ENCODE measurements at regions not wholly inside any gene's neighbourhood (a gene's known extent, or its start where the extent isn't known, plus 50 kb on each side); places are given as distances from the start of the nearest gene placed in this dataset.

DNA sequence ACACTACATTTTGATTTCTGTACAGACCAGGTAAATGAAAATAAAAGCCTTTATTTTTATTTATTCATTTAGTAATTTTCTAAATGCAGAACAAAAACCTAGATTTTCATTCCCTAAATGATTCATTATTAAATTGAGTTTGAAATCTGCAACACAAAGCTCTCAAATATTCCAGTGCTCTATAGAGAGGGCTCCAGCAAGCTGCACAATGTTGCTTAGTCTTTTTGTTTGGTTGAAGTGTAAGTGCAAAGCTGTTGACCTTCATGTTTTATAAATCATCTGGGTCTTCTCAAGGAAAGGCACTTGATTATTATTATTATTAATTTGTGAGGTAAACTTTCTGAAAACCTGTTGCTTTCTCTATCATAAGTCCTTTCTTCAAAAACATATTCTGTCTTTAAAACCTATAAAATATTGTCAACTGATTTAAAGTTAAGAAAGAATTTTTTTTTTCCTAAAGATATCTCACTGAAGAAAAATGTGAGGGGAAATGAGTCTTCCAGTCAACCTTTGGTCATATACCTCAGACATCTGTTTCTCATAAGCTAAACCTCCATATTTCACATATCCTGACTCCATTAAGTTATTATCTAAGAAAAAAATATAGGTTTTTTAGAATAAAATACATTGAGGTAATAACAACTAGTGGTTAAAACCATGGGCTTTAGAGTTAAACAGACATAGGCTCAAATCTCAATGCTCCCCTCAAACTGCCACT lies 100.7 kb downstream of the ZIC4 start:
- H3K4me2 ChIP-seq (ENCODE audit: low read length, poor library complexity, severe bottlenecking), result no peak overlapping the region
- H3K4me3 ChIP-seq (ENCODE audit: insufficient read depth in 1 of 2, low read depth in 1 of 2, low read length in 2 of 2), result no peak overlapping the region
- no peak overlapping the region for H4K91ac ChIP-seq (ENCODE audit: low read length)
- DNase-seq, result no peak
- H2AK5ac ChIP-seq (ENCODE audit: low read length, severe bottlenecking), result no peak overlapping the region
- H2BK12ac ChIP-seq (ENCODE audit: low read length in 2 of 2), result no peak overlapping the region
- no peaks in the 10 kb centered on the region for H3K79me1 ChIP-seq (replicated peaks; ENCODE audit: low read length, poor library complexity, severe bottlenecking)
- no peak overlapping the region for H3K23ac ChIP-seq (ENCODE audit: low read length in 2 of 2)
- H3K9me3 ChIP-seq (ENCODE audit: control insufficient read depth, low read length), result no peaks in the 10 kb centered on the region
- no peaks in the 10 kb centered on the region for H3K4me1 ChIP-seq (ENCODE audit: control insufficient read depth, insufficient read depth, low read depth, low read length)
- H3K14ac ChIP-seq (ENCODE audit: low read length in 2 of 2), result no peak overlapping the region
- peak overlapping the region; percentile 51 for H3K9ac ChIP-seq (ENCODE audit: low read length)
- no peak overlapping the region for H3K4ac ChIP-seq (ENCODE audit: low read depth in 1 of 2, low read length in 2 of 2)
- no peak overlapping the region for H2BK120ac ChIP-seq (ENCODE audit: low read depth, low read length)
- no peak overlapping the region for H2AFZ ChIP-seq (ENCODE audit: low read depth, low read length)
- no peaks in the 10 kb centered on the region for H3K36me3 ChIP-seq (ENCODE audit: control insufficient read depth in 1 of 2, insufficient read depth in 2 of 2, low read depth in 1 of 2, low read length in 2 of 2)
- H3K27me3 ChIP-seq (ENCODE audit: control insufficient read depth in 1 of 2, insufficient read depth in 1 of 2, low read length in 2 of 2), result no peaks in the 10 kb centered on the region
- H3K27ac ChIP-seq (ENCODE audit: low read length, poor library complexity, severe bottlenecking), result no peak overlapping the region
- no peak overlapping the region for H2BK15ac ChIP-seq (ENCODE audit: low read depth, poor library complexity, severe bottlenecking)
- no peak overlapping the region for H4K8ac ChIP-seq (ENCODE audit: low read length)
- H2BK5ac ChIP-seq (ENCODE audit: low read depth, low read length, poor library complexity, severe bottlenecking), result no peak overlapping the region
- no peak overlapping the region for H3K18ac ChIP-seq (ENCODE audit: low read depth in 1 of 2, low read length in 2 of 2)

GRCh38 chr3:147304756-147305155 lies 101.6 kb downstream of the ZIC4 start:
- Histone ChIP-seq H2BK12ac (ENCODE audit: low read length in 2 of 2) (no peak overlapping the region), H2BK5ac (ENCODE audit: low read depth, low read length, poor library complexity, severe bottlenecking) (no peak overlapping the region), H2BK120ac (ENCODE audit: low read depth, low read length) (no peak overlapping the region), H3K27me3 (ENCODE audit: control insufficient read depth in 1 of 2, insufficient read depth in 1 of 2, low read length in 2 of 2) (no peaks in the 10 kb centered on the region), H2BK15ac (ENCODE audit: low read depth, poor library complexity, severe bottlenecking) (no peak overlapping the region), H3K27ac (ENCODE audit: low read length, poor library complexity, severe bottlenecking) (no peak overlapping the region), H3K23ac (ENCODE audit: low read length in 2 of 2) (no peak overlapping the region), H3K4me1 (ENCODE audit: control insufficient read depth, insufficient read depth, low read depth, low read length) (no peaks in the 10 kb centered on the region), H3K9ac (ENCODE audit: low read length) (no peak overlapping the region), H3K4ac (ENCODE audit: low read depth in 1 of 2, low read length in 2 of 2) (no peak overlapping the region), H3K14ac (ENCODE audit: low read length in 2 of 2) (no peak overlapping the region), H2AK5ac (ENCODE audit: low read length, severe bottlenecking) (no peak overlapping the region), H4K8ac (ENCODE audit: low read length) (no peak overlapping the region), H3K9me3 (ENCODE audit: control insufficient read depth, low read length) (no peaks in the 10 kb centered on the region), H3K18ac (ENCODE audit: low read depth in 1 of 2, low read length in 2 of 2) (no peak overlapping the region), H3K36me3 (ENCODE audit: control insufficient read depth in 1 of 2, insufficient read depth in 2 of 2, low read depth in 1 of 2, low read length in 2 of 2) (no peaks in the 10 kb centered on the region), H3K4me2 (ENCODE audit: low read length, poor library complexity, severe bottlenecking) (no peak overlapping the region), H2AFZ (ENCODE audit: low read depth, low read length) (no peak overlapping the region), H3K79me1 (replicated peaks; ENCODE audit: low read length, poor library complexity, severe bottlenecking) (no peaks in the 10 kb centered on the region), H4K91ac (ENCODE audit: low read length) (no peak overlapping the region), H3K4me3 (ENCODE audit: insufficient read depth in 1 of 2, low read depth in 1 of 2, low read length in 2 of 2) (no peak overlapping the region)
- 100% methylated on average over 1 of the region's 4 CpGs for WGBS
- no peak for DNase-seq

DNA sequence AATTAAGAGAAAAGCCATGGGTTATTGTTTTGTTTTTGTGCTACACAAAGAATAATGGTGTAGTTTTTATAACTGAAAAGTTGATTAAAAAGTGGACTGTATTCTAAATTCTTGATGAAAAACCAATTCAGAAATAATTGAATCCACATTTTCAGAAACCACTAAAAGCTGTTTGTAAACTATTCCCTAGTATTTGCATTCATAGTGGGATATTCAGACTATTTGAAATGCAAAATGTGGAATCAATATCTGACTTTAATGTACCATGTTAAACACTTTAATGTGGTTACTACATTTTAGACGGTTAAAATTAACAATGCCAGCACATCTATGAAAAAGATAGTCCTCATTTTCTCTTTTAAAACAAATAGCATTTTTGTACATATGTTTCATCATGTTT lies 104.6 kb downstream of the ZIC4 start:
- no peak overlapping the region for H2BK15ac ChIP-seq (ENCODE audit: low read depth, poor library complexity, severe bottlenecking)
- H4K91ac ChIP-seq (ENCODE audit: low read length), result no peak overlapping the region
- no peaks in the 10 kb centered on the region for H3K9me3 ChIP-seq (ENCODE audit: control insufficient read depth, low read length)
- H4K8ac ChIP-seq (ENCODE audit: low read length), result no peak overlapping the region
- H3K79me1 ChIP-seq (replicated peaks; ENCODE audit: low read length, poor library complexity, severe bottlenecking), result no peaks in the 10 kb centered on the region
- H3K27ac ChIP-seq (ENCODE audit: low read length, poor library complexity, severe bottlenecking), result no peak overlapping the region
- H2BK12ac ChIP-seq (ENCODE audit: low read length in 2 of 2), result no peak overlapping the region
- H3K4me2 ChIP-seq (ENCODE audit: low read length, poor library complexity, severe bottlenecking), result no peak overlapping the region
- H3K23ac ChIP-seq (ENCODE audit: low read length in 2 of 2), result no peak overlapping the region
- no peak overlapping the region for H2AFZ ChIP-seq (ENCODE audit: low read depth, low read length)
- H3K14ac ChIP-seq (ENCODE audit: low read length in 2 of 2), result no peak overlapping the region
- no CpG with 5 or more reads among the region's 1 CpG for WGBS
- no peak overlapping the region for H3K18ac ChIP-seq (ENCODE audit: low read depth in 1 of 2, low read length in 2 of 2)
- no peak overlapping the region for H3K4ac ChIP-seq (ENCODE audit: low read depth in 1 of 2, low read length in 2 of 2)
- no peak overlapping the region for H2BK120ac ChIP-seq (ENCODE audit: low read depth, low read length)
- H2AK5ac ChIP-seq (ENCODE audit: low read length, severe bottlenecking), result no peak overlapping the region
- H3K4me1 ChIP-seq (ENCODE audit: control insufficient read depth, insufficient read depth, low read depth, low read length), result peaks cover 1% of the 10 kb centered on the region
- H3K27me3 ChIP-seq (ENCODE audit: control insufficient read depth in 1 of 2, insufficient read depth in 1 of 2, low read length in 2 of 2), result no peaks in the 10 kb centered on the region
- H3K9ac ChIP-seq (ENCODE audit: low read length), result no peak overlapping the region
- no peak overlapping the region for H2BK5ac ChIP-seq (ENCODE audit: low read depth, low read length, poor library complexity, severe bottlenecking)
- no peaks in the 10 kb centered on the region for H3K36me3 ChIP-seq (ENCODE audit: control insufficient read depth in 1 of 2, insufficient read depth in 2 of 2, low read depth in 1 of 2, low read length in 2 of 2)
- no peak overlapping the region for H3K4me3 ChIP-seq (ENCODE audit: insufficient read depth in 1 of 2, low read depth in 1 of 2, low read length in 2 of 2)
- DNase-seq, result no peak

GRCh38 chr3:147299656-147300055 lies 106.7 kb downstream of the ZIC4 start:
- Histone ChIP-seq H3K27ac (ENCODE audit: low read length, poor library complexity, severe bottlenecking) (no peak overlapping the region), H3K4me3 (ENCODE audit: insufficient read depth in 1 of 2, low read depth in 1 of 2, low read length in 2 of 2) (no peak overlapping the region), H2BK15ac (ENCODE audit: low read depth, poor library complexity, severe bottlenecking) (no peak overlapping the region), H2BK5ac (ENCODE audit: low read depth, low read length, poor library complexity, severe bottlenecking) (no peak overlapping the region), H3K9ac (ENCODE audit: low read length) (peak overlapping the region; percentile 85), H3K23ac (ENCODE audit: low read length in 2 of 2) (no peak overlapping the region), H3K9me3 (ENCODE audit: control insufficient read depth, low read length) (no peaks in the 10 kb centered on the region), H2AFZ (ENCODE audit: low read depth, low read length) (no peak overlapping the region), H3K4me2 (ENCODE audit: low read length, poor library complexity, severe bottlenecking) (no peak overlapping the region), H2BK120ac (ENCODE audit: low read depth, low read length) (no peak overlapping the region), H3K4ac (ENCODE audit: low read depth in 1 of 2, low read length in 2 of 2) (no peak overlapping the region), H2AK5ac (ENCODE audit: low read length, severe bottlenecking) (no peak overlapping the region), H3K36me3 (ENCODE audit: control insufficient read depth in 1 of 2, insufficient read depth in 2 of 2, low read depth in 1 of 2, low read length in 2 of 2) (no peaks in the 10 kb centered on the region), H3K14ac (ENCODE audit: low read length in 2 of 2) (no peak overlapping the region), H4K8ac (ENCODE audit: low read length) (no peak overlapping the region), H4K91ac (ENCODE audit: low read length) (no peak overlapping the region), H3K18ac (ENCODE audit: low read depth in 1 of 2, low read length in 2 of 2) (no peak overlapping the region), H3K79me1 (replicated peaks; ENCODE audit: low read length, poor library complexity, severe bottlenecking) (no peaks in the 10 kb centered on the region), H3K4me1 (ENCODE audit: control insufficient read depth, insufficient read depth, low read depth, low read length) (peaks cover 1% of the 10 kb centered on the region), H2BK12ac (ENCODE audit: low read length in 2 of 2) (no peak overlapping the region), H3K27me3 (ENCODE audit: control insufficient read depth in 1 of 2, insufficient read depth in 1 of 2, low read length in 2 of 2) (no peaks in the 10 kb centered on the region)
- 69% methylated on average over 2 of the region's 2 CpGs for WGBS
- peak; percentile 46 for DNase-seq
